KMS-11 (cell line): ENCODE measurements at regions not wholly inside any gene's neighbourhood (a gene's known extent, or its start where the extent isn't known, plus 50 kb on each side); places are given as distances from the start of the nearest gene placed in this dataset.

ENCODE experiments used
- H2AFZ ChIP-seq: fragments of 200-600 bp; sonication (generic); 2 replicates; pipeline ENCODE4 v1.6.1; 2016; ENCODE audit warnings: antibody characterized with exemption, mixed run types, low read depth
- H3K27ac ChIP-seq: fragments of 200-600 bp; sonication (generic); 2 replicates; pipeline ENCODE4 v1.6.1; 2016; ENCODE audit warnings: mild to moderate bottlenecking, mixed run types
- H3K27me3 ChIP-seq: fragments of 200-600 bp; sonication (generic); 2 replicates; pipeline ENCODE4 v1.6.1; 2017; ENCODE audit warnings: mild to moderate bottlenecking, low read depth, mixed run types, moderate library complexity; ENCODE audit not compliant: insufficient read depth
- H3K36me3 ChIP-seq: fragments of 200-600 bp; sonication (generic); 2 replicates; pipeline ENCODE4 v1.6.1; 2017; ENCODE audit warnings: mild to moderate bottlenecking, mixed run types; ENCODE audit not compliant: insufficient read depth
- H3K4me1 ChIP-seq: fragments of 200-600 bp; sonication (generic); 2 replicates; pipeline ENCODE4 v1.6.1; 2016; ENCODE audit warnings: mild to moderate bottlenecking, low read depth, mixed run types; ENCODE audit not compliant: poor library complexity, severe bottlenecking
- H3K4me2 ChIP-seq: fragments of 200-600 bp; sonication (generic); 2 replicates; pipeline ENCODE4 v1.7.0; 2016; ENCODE audit warnings: mild to moderate bottlenecking, mixed run types
- H3K4me3 ChIP-seq: fragments of 200-600 bp; sonication (generic); IDR thresholded peaks from 2 replicates; pipeline ENCODE4 v1.6.1; 2017; ENCODE audit warnings: low read depth, low read length, mixed read lengths; ENCODE audit not compliant: insufficient read depth
- H3K79me2 ChIP-seq: fragments of 200-600 bp; sonication (generic); 2 replicates; pipeline ENCODE4 v1.6.1; 2016; ENCODE audit warnings: low read depth, mixed run types; ENCODE audit not compliant: insufficient read depth
- H3K9ac ChIP-seq: fragments of 200-600 bp; sonication (generic); 2 replicates; pipeline ENCODE4 v1.6.1; 2016; ENCODE audit warnings: mild to moderate bottlenecking, mixed run types
- H4K20me1 ChIP-seq: fragments of 200-600 bp; sonication (generic); 2 replicates; pipeline ENCODE4 v1.6.1; 2016; ENCODE audit warnings: mild to moderate bottlenecking, mixed run types; ENCODE audit not compliant: insufficient read depth
- CTCF ChIP-seq: fragments of 200-600 bp; sonication (generic); conservative IDR thresholded peaks from 2 replicates; pipeline ENCODE4 v1.6.1; 2017; ENCODE audit warnings: low read depth, mild to moderate bottlenecking, antibody characterized with exemption, low read length, moderate library complexity, mixed read lengths

- Histone ChIP-seq H3K27me3 (no peaks in the 10 kb centered on the region), H3K9ac (no peak overlapping the region), H3K27ac (no peak overlapping the region), H3K4me2 (no peak overlapping the region), H3K79me2 (no peaks in the 10 kb centered on the region), H2AFZ (no peak overlapping the region), H3K36me3 (no peaks in the 10 kb centered on the region), H3K4me1 (no peaks in the 10 kb centered on the region), H3K4me3 (no peak overlapping the region), H4K20me1 (no peaks in the 10 kb centered on the region)
- no peak for TF ChIP-seq CTCF
These were observed 259.2 kb upstream of the KAZN start for GRCh38 chr1:14339288-14339687.

GRCh38 chr1:14340002-14340785, 258.3 kb upstream of the KAZN start:
- Histone ChIP-seq H3K9ac (no peak overlapping the region), H3K79me2 (no peaks in the 10 kb centered on the region), H3K27me3 (no peaks in the 10 kb centered on the region), H3K4me1 (no peaks in the 10 kb centered on the region), H3K36me3 (no peaks in the 10 kb centered on the region), H4K20me1 (no peaks in the 10 kb centered on the region), H3K27ac (no peak overlapping the region), H3K4me3 (no peak overlapping the region), H3K4me2 (no peak overlapping the region), H2AFZ (no peak overlapping the region)
- no peak for TF ChIP-seq CTCF

GRCh38 chr1:14341147-14341546, 257.3 kb upstream of the KAZN start:
- Histone ChIP-seq H4K20me1 (no peaks in the 10 kb centered on the region), H3K9ac (no peak overlapping the region), H3K27ac (no peak overlapping the region), H3K79me2 (no peaks in the 10 kb centered on the region), H3K4me3 (no peak overlapping the region), H3K4me1 (no peaks in the 10 kb centered on the region), H3K27me3 (no peaks in the 10 kb centered on the region), H3K4me2 (no peak overlapping the region), H2AFZ (no peak overlapping the region), H3K36me3 (no peaks in the 10 kb centered on the region)
- no peak for TF ChIP-seq CTCF

DNA sequence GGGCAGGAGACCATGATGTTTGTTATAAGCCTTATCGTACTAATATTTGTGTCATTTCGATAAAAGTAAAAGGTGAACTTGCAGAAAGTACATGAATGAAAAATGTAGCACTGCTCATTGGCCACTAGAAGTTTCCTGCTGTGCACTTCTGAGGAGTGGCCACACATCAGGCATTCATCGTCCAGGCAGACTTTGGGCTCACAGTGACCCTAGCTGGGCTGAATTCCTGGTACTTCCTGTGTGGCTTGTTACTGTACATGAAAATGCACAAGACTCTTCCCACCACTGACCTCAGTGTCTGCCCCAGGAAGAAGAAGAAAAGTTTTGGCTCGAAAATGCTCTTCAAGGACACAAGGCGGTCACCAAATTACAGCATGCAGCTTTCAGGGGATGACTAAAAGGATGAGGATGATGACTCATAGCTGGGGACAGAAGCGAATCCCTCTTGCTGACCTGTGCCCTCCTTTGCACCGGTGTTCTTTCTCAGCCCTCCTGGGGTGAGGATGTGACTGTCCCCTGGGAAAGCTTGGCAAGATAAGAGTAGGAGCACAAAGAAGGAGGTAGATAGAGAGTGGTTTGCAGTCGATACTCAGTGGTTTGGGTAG, 252.4 kb upstream of the KAZN start:
- Histone ChIP-seq H3K27me3 (no peaks in the 10 kb centered on the region), H3K36me3 (no peaks in the 10 kb centered on the region), H2AFZ (no peak overlapping the region), H3K4me3 (no peak overlapping the region), H3K4me2 (no peak overlapping the region), H3K27ac (no peak overlapping the region), H4K20me1 (no peaks in the 10 kb centered on the region), H3K4me1 (no peaks in the 10 kb centered on the region), H3K79me2 (no peaks in the 10 kb centered on the region), H3K9ac (no peak overlapping the region)
- TF ChIP-seq CTCF, result no peak
